ENCODE measurements at regions not wholly inside any gene's neighbourhood (a gene's known extent, or its start where the extent isn't known, plus 50 kb on each side); places are given as distances from the start of the nearest gene placed in this dataset.

DNA sequence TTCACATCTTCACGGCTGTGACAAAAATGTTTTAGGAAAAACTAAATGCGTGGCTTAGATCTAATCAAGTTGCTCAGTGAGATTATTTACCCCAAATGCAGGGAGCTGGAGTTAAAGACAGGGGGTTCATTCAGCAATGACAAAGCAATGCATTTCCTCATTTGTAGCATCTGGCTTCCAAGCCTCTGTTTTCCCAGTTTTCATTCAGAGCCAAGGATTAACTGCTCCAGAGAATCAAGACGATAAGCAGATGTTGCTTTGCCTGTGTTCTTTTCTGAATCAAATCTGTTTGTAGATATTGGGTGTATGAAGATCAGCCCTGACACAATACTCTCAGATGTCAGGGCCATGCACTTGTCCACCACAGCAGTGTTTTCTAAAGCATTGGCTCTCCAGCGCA, 147.4 kb upstream of the SIX2 start:
- H3K4me1 Mint-ChIP-seq, result no peaks in the 10 kb centered on the region
- peaks cover 3 to 8% of the 10 kb centered on the region in 2 donors for H3K27me3 ChIP-seq (ENCODE audit: control insufficient read depth in 2 of 2, insufficient read depth in 2 of 2, low read length in 2 of 2)
- H3K27ac ChIP-seq (ENCODE audit: low read depth in 1 of 2, low read length in 2 of 2), result no peak overlapping the region
- H3K27me3 Mint-ChIP-seq (ENCODE audit: low read depth in 3 of 3), result peaks cover 4 to 36% (median 26%) of the 10 kb centered on the region in 3 donors
- H4K20me1 ChIP-seq (ENCODE audit: insufficient read depth, low read length), result no peaks in the 10 kb centered on the region
- no peaks in the 10 kb centered on the region for H3K79me2 ChIP-seq (ENCODE audit: insufficient read depth, low read length)
- no peaks in the 10 kb centered on the region for H3K36me3 ChIP-seq (replicated peaks in 1 of 2; ENCODE audit: control insufficient read depth in 1 of 2, insufficient read depth in 2 of 2, low read length in 2 of 2)
- DNase-seq, result no peak
- peaks cover 4 to 10% (median 7%) of the 10 kb centered on the region in 7 donors for H3K9me3 Mint-ChIP-seq
- 86% methylated on average over 2 of the region's 4 CpGs for WGBS (ENCODE audit: insufficient coverage)
- no peak overlapping the region for H3K9ac ChIP-seq (ENCODE audit: insufficient read depth, low read length, poor library complexity, severe bottlenecking)
- no peak overlapping the region for H3K27ac Mint-ChIP-seq
- H2AFZ ChIP-seq (ENCODE audit: insufficient read depth, low read depth, low read length, poor library complexity, severe bottlenecking), result no peak overlapping the region
- intact Hi-C loops (cut with micrococcal nuclease), result no loop called here
- H3K36me3 Mint-ChIP-seq, result no peaks in the 10 kb centered on the region
- no peaks in the 10 kb centered on the region for H3K9me3 ChIP-seq (replicated peaks in 1 of 2; ENCODE audit: control insufficient read depth in 1 of 2, insufficient read depth in 1 of 2, low read length in 2 of 2)
- H3K4me3 ChIP-seq (replicated peaks in 1 of 3; ENCODE audit: low read depth in 2 of 3, low read length in 3 of 3), result no peak overlapping the region
- H3K4me2 ChIP-seq (replicated peaks; ENCODE audit: extremely low read depth, low read length, poor library complexity, severe bottlenecking), result no peak overlapping the region
- TF ChIP-seq, protein P1, sequence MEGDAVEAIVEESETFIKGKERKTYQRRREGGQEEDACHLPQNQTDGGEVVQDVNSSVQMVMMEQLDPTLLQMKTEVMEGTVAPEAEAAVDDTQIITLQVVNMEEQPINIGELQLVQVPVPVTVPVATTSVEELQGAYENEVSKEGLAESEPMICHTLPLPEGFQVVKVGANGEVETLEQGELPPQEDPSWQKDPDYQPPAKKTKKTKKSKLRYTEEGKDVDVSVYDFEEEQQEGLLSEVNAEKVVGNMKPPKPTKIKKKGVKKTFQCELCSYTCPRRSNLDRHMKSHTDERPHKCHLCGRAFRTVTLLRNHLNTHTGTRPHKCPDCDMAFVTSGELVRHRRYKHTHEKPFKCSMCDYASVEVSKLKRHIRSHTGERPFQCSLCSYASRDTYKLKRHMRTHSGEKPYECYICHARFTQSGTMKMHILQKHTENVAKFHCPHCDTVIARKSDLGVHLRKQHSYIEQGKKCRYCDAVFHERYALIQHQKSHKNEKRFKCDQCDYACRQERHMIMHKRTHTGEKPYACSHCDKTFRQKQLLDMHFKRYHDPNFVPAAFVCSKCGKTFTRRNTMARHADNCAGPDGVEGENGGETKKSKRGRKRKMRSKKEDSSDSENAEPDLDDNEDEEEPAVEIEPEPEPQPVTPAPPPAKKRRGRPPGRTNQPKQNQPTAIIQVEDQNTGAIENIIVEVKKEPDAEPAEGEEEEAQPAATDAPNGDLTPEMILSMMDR (IDR thresholded peaks at IDR 0.05), result no peak
- no peak overlapping the region for H3K4me3 Mint-ChIP-seq
- no peaks in the 10 kb centered on the region for H3K4me1 ChIP-seq (ENCODE audit: control insufficient read depth in 1 of 2, insufficient read depth in 2 of 2, low read length in 2 of 2)

DNA sequence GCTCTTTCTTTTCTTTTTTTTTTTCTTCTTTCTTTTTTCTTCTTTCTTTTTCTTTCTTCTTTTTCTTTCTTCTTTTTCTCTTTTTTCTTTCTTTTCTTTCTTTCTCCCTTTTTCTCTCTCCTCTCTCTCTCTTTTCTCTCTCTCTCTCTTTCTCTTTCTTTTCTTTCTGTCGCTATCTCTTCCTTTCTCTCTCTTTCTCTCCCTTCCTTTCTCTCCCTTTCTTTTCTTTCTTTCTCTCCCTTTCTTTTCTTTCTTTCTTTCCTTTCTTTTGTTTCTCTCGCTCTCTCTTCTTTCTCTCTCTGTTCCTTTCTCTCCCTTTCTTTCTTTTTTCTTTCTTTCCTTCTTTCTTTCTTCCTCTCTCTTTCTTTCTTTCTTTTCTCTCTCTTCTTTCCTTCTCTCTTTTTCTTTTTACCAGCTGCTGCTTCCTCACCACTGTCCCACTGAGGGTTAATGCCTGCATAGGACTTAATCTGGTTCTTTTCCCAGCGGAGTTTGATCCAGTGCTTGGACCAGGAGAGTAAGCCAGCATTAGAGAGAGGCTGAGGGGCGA, 145.4 kb upstream of the SIX2 start:
- intact Hi-C loops (cut with micrococcal nuclease), result no loop called here
- peaks cover 12 to 24% (median 19%) of the 10 kb centered on the region in 7 donors for H3K9me3 Mint-ChIP-seq
- 94% methylated on average over 3 of the region's 4 CpGs for WGBS (ENCODE audit: insufficient coverage)

More for the DNA sequence above, 145.4 kb upstream of the SIX2 start:
- Mint-ChIP-seq H3K4me1 (no peaks in the 10 kb centered on the region), H3K27me3 (ENCODE audit: low read depth in 3 of 3) (peaks cover 0 to 25% (median 21%) of the 10 kb centered on the region in 3 donors), H3K27ac (no peak overlapping the region), H3K36me3 (no peaks in the 10 kb centered on the region), H3K4me3 (no peak overlapping the region)
- no peak for DNase-seq
- Histone ChIP-seq H3K9me3 (replicated peaks in 1 of 2; ENCODE audit: control insufficient read depth in 1 of 2, insufficient read depth in 1 of 2, low read length in 2 of 2) (peaks cover 12 to 15% of the 10 kb centered on the region in 2 donors), H3K4me1 (ENCODE audit: control insufficient read depth in 1 of 2, insufficient read depth in 2 of 2, low read length in 2 of 2) (no peaks in the 10 kb centered on the region), H3K9ac (ENCODE audit: insufficient read depth, low read length, poor library complexity, severe bottlenecking) (no peak overlapping the region), H3K4me3 (replicated peaks in 1 of 3; ENCODE audit: low read depth in 2 of 3, low read length in 3 of 3) (no peak overlapping the region), H2AFZ (ENCODE audit: insufficient read depth, low read depth, low read length, poor library complexity, severe bottlenecking) (no peak overlapping the region), H3K4me2 (replicated peaks; ENCODE audit: extremely low read depth, low read length, poor library complexity, severe bottlenecking) (no peak overlapping the region), H3K27ac (ENCODE audit: low read depth in 1 of 2, low read length in 2 of 2) (no peak overlapping the region), H4K20me1 (ENCODE audit: insufficient read depth, low read length) (no peaks in the 10 kb centered on the region), H3K36me3 (replicated peaks in 1 of 2; ENCODE audit: control insufficient read depth in 1 of 2, insufficient read depth in 2 of 2, low read length in 2 of 2) (no peaks in the 10 kb centered on the region), H3K79me2 (ENCODE audit: insufficient read depth, low read length) (no peaks in the 10 kb centered on the region), H3K27me3 (ENCODE audit: control insufficient read depth in 2 of 2, insufficient read depth in 2 of 2, low read length in 2 of 2) (peaks cover 4 to 8% of the 10 kb centered on the region in 2 donors)
- TF ChIP-seq, protein P1 (IDR thresholded peaks at IDR 0.05), result no peak

Measured in CD14-positive monocyte (primary cell).